Muscle of leg (tissue), 3 donors: ENCODE measurements at regions not wholly inside any gene's neighbourhood (a gene's known extent, or its start where the extent isn't known, plus 50 kb on each side); places are given as distances from the start of the nearest gene placed in this dataset.

Source experiments
- DNase-seq: peaks from one replicate; pipeline ENCODE4 v3.0.0; 2013
- H3K27ac ChIP-seq: one replicate; pipeline ENCODE4 v1.5.1; 2013; ENCODE audit warnings: mild to moderate bottlenecking, low read length, control low read depth
- H3K27me3 ChIP-seq: one replicate; pipeline ENCODE4 v1.6.1; 2013; ENCODE audit warnings: low read length; ENCODE audit not compliant: control insufficient read depth, insufficient read depth
- H3K36me3 ChIP-seq: one replicate; pipeline ENCODE4 v1.6.1; 2013; ENCODE audit warnings: low read length; ENCODE audit not compliant: control insufficient read depth, insufficient read depth
- H3K4me1 ChIP-seq: one replicate; pipeline ENCODE4 v1.6.1; 2013; ENCODE audit warnings: low read length; ENCODE audit not compliant: control insufficient read depth, insufficient read depth
- H3K4me3 ChIP-seq: one replicate; pipeline ENCODE4 v1.5.1; 2013; ENCODE audit warnings: low read length, control low read depth
- H3K9me3 ChIP-seq: replicated peaks from 2 replicates; pipeline ENCODE4 v1.6.1; 2013; ENCODE audit warnings: low read depth, low read length; ENCODE audit not compliant: control insufficient read depth
- WGBS: methylation state at CpG from one replicate; pipeline ENCODE4 v1.1.5; 2013; ENCODE audit warnings: missing lambda C conversion rate; ENCODE audit not compliant: insufficient coverage; 5-methylcytosine and 5-hydroxymethylcytosine counted together

DNA sequence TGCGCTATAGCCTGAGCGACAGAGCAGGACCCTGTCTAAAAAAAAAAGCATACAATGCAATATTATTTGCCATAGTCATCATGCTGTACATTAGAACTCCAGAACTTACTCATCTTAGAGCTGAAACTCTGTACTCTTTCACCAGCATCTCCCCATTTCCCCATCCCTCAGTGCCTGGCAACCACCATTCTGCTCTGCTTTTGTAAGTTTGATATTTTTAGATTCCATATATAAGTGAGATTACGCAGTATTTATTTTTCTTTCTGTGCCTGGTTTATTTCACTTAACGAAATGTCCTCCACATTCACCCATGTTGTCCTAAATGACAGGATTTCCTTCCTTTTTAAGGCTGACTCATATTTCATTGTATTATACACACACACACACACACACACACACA lies 121.8 kb downstream of the BBS10 start:
- DNase-seq = no peak
- H3K36me3 ChIP-seq = no peaks in the 10 kb centered on the region
- no peak overlapping the region for H3K4me3 ChIP-seq
- WGBS = 83% methylated on average over 1 of the region's 4 CpGs
- no peak overlapping the region for H3K27ac ChIP-seq
- H3K9me3 ChIP-seq = no peaks in the 10 kb centered on the region
- no peaks in the 10 kb centered on the region for H3K4me1 ChIP-seq
- H3K27me3 ChIP-seq = no peaks in the 10 kb centered on the region

DNA sequence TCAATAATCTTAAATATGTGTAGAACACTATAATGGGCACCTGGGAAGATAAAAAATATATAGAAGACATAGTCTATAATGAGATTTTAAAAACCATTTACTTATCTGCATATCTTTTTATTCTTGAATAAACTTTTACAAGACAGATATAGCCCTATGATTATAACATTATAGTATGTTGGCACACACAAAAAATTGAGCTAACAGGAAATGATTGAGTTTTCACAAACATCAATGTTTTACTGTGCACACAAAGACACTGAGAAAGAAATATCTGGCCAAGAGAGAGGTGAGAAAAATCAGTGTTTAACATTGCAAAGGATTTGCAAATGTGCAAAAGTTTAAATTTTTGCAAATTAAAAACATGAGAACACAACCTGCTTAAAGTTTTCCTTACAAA lies 124.3 kb downstream of the BBS10 start:
- Histone ChIP-seq H3K9me3 (no peaks in the 10 kb centered on the region), H3K4me3 (no peak overlapping the region), H3K27me3 (no peaks in the 10 kb centered on the region), H3K36me3 (no peaks in the 10 kb centered on the region), H3K27ac (no peak overlapping the region), H3K4me1 (no peaks in the 10 kb centered on the region)
- no peak for DNase-seq

DNA sequence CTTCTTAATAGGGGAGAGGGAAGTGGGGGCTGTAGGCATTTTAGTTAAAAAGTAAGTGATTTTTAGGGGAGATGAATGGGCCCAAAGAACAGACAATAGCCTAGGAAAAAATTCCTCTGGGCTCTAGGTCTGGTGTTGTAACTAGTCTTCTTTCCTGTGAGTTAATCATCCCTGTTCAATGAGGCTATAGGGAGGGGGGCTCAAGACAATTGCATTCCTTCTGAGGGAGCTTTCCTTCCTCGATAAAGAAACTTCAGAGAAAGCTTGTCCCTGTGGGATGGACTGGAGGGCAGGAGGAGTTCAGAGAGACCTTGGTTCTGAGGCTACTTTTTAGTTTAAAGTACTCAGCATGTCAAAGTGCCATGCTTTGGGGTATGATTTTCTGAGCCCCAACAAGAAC lies 127.2 kb downstream of the BBS10 start:
- no peaks in the 10 kb centered on the region for H3K4me1 ChIP-seq
- no peak for DNase-seq
- WGBS = 20% methylated on average over 1 of the region's 1 CpG
- H3K4me3 ChIP-seq = no peak overlapping the region
- no peaks in the 10 kb centered on the region for H3K9me3 ChIP-seq
- H3K27ac ChIP-seq = no peak overlapping the region
- H3K27me3 ChIP-seq = no peaks in the 10 kb centered on the region
- no peaks in the 10 kb centered on the region for H3K36me3 ChIP-seq

DNA sequence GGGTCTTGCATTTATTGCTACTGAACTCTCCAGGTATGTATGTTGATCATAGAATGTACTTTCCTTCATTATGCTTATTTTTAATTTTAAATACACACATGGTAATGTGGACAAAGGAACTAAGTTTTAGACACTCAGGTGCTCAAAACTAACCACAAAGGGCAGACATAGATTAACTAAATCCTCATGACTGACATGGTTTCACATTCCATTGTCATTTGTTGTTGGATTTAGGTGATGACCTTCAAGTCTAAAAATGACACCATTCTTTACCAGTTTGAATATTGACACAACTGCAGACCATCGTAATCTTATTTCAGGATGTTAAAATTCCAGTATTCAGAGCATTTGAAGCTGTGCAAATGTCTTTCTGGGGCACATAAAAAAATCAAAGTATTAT lies 128.4 kb downstream of the BBS10 start:
- no peak overlapping the region for H3K27ac ChIP-seq
- H3K9me3 ChIP-seq = no peaks in the 10 kb centered on the region
- WGBS = no CpG with 5 or more reads among the region's 1 CpG
- no peaks in the 10 kb centered on the region for H3K36me3 ChIP-seq
- H3K4me1 ChIP-seq = no peaks in the 10 kb centered on the region
- DNase-seq = no peak
- H3K4me3 ChIP-seq = no peak overlapping the region
- no peaks in the 10 kb centered on the region for H3K27me3 ChIP-seq

DNA sequence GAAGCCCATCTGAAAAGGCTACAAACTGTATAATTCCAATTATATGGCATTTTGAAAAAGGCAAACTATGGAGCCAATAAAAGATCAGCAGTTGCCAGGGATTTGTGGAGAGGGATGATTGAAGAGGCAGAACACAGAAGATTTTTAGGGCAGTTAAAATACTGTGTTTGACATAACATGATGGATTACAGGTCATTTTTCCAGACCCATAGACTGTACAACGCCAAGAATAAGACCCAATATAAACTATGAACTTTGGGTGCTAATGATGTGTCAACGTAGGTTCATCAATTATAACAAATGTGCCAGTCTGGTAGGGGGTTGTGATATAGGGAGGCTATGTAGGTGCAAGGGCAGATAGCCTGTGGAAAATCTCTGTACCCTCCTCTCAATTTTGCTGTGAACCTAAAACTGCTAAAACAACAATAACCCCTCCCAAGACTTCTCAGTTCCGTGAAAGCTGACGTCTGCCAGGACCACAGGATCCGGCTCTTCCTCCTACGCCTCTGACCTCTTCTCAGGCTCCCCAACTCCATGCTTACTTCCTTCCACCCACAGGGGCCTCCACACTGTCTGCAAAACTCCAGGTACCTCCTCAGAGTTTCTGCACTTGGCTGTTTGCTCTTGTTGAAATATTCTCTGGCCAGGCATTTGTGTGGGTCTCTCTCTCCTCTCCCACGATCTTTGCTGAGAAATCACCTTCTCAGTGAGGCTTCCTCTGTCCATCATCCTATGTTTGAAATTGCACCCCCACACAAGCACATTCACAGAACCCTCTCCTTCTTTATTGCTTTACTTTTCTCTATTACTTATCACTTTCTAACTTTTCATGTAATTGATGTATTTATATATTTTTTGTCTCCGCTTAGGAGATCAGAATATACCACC lies 131.4 kb downstream of the BBS10 start:
- no peak for DNase-seq
- H3K27me3 ChIP-seq = no peaks in the 10 kb centered on the region
- no peak overlapping the region for H3K27ac ChIP-seq
- H3K4me1 ChIP-seq = no peaks in the 10 kb centered on the region
- H3K36me3 ChIP-seq = no peaks in the 10 kb centered on the region
- H3K9me3 ChIP-seq = no peaks in the 10 kb centered on the region
- 35% methylated on average over 4 of the region's 8 CpGs for WGBS
- no peak overlapping the region for H3K4me3 ChIP-seq

DNA sequence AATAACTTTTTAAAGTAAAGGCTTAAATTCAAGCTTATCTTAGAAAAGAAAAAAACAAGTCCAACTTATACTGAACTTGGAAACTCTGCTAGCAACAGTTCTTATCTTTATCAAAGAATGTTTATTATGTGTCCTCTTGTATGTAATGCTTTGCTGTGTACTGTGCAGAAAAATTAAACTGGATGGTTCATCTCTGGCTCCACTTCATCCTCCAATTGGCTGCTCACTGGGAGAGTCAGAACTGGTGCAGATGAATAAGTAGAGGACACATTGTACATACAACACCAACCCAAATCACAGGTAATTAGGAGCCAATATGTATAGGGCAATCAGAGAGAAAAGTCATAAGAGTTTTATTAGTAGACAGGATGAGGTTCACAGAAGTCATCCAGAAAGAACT lies 123.6 kb upstream of the NAP1L1 start:
- no peaks in the 10 kb centered on the region for H3K4me1 ChIP-seq
- no peaks in the 10 kb centered on the region for H3K27me3 ChIP-seq
- H3K4me3 ChIP-seq = no peak overlapping the region
- H3K27ac ChIP-seq = no peak overlapping the region
- no peak for DNase-seq
- no peaks in the 10 kb centered on the region for H3K36me3 ChIP-seq
- no peaks in the 10 kb centered on the region for H3K9me3 ChIP-seq

DNA sequence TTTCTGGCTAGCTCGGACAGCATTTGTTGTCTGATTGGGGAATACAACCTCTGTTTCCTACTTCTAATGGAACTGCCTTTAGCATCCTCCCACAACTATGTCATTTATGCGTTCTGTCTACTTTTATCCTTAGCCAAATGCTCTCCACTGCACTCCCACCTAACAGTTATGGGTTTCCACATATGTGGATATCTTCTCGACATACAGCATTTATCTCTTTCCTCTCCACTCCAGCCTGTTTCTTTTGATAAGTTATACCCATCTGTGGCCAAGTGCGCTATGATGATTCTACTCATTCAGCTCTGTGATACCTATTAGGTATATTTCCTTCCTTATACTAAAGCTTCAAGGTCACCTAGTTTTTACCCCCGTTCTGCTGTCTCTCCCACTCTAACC lies 122.2 kb upstream of the NAP1L1 start:
- H3K36me3 ChIP-seq = no peaks in the 10 kb centered on the region
- WGBS = 76% methylated on average over 3 of the region's 5 CpGs
- no peaks in the 10 kb centered on the region for H3K4me1 ChIP-seq
- no peak overlapping the region for H3K4me3 ChIP-seq
- H3K9me3 ChIP-seq = no peaks in the 10 kb centered on the region
- H3K27me3 ChIP-seq = no peaks in the 10 kb centered on the region
- no peak for DNase-seq
- H3K27ac ChIP-seq = no peak overlapping the region

DNA sequence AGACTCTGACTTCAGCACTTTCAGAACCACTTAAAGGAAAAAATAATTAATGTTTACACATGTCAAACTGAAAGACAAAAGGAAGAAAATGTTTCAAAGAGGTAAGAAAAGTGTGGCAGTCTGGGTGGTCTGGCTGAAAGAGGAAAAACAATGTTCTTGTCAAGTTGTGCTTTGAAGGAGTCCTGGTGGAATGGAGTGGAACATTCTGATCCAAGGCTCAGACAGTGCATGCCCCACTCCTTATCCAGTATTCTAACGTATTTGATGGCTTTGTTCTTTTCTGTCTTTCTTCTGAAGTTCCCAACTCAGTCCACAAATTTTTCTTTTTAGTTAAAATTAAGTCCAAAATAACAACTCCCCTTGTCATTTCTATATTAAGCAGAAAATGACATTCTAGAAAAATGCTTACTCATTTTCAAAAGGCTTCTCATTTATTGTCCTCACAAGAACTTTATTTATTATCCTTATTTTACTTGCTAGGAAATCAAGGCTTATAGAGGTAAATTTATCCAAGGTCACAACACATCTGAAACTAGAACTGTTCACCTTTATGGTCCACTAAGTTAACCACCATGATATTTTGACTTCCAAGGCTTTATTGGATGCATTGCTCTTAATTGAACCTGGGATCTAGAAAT lies 121.7 kb upstream of the NAP1L1 start:
- H3K27ac ChIP-seq = no peak overlapping the region
- no peak overlapping the region for H3K4me3 ChIP-seq
- no peaks in the 10 kb centered on the region for H3K4me1 ChIP-seq
- no CpG with 5 or more reads among the region's 1 CpG for WGBS
- no peaks in the 10 kb centered on the region for H3K27me3 ChIP-seq
- no peak for DNase-seq
- no peaks in the 10 kb centered on the region for H3K36me3 ChIP-seq
- H3K9me3 ChIP-seq = no peaks in the 10 kb centered on the region

DNA sequence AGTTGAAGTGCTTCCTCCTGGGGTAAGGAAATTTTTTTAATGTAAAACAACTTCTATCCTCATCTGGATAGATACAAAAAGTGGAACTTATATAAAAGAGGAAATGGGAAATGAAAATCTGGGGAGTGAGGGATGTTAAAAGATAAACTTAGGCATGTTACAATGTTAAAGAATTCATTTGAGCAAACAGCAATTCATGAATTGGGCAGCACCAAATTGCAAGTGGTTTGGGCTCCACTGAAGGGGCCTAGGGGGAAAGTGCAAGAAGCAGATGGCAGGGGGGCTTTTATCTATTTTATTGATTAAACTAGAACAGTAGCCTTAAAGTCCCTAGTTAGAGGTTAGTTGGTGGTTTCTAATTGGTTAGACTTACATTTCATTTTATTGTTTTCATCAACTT lies 118.1 kb upstream of the NAP1L1 start:
- H3K27me3 ChIP-seq = no peaks in the 10 kb centered on the region
- H3K27ac ChIP-seq = no peak overlapping the region
- H3K4me1 ChIP-seq = no peaks in the 10 kb centered on the region
- H3K4me3 ChIP-seq = no peak overlapping the region
- DNase-seq = no peak
- H3K36me3 ChIP-seq = no peaks in the 10 kb centered on the region
- peaks cover 13% of the 10 kb centered on the region for H3K9me3 ChIP-seq

DNA sequence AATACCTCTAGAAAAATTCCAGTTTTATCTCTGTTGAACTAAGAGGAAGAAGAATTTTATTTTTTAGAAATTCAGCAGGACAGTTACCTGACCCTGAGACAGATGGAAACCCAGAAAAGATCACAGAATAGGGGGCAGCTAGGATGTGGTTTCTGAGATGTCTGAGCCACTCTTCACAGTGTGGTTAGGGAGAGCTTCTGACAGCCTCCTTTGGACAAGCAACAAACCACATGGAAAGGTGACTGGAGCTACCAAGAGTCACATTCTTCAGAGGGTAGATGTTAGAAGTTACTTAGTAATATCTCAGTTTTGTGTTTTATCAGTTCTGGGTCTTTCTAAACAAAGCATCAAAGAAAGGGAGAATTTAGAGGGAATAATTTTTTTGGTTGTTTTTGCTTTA lies 117.3 kb upstream of the NAP1L1 start:
- no peaks in the 10 kb centered on the region for H3K36me3 ChIP-seq
- peaks cover 13% of the 10 kb centered on the region for H3K9me3 ChIP-seq
- H3K4me3 ChIP-seq = no peak overlapping the region
- H3K4me1 ChIP-seq = no peaks in the 10 kb centered on the region
- no peaks in the 10 kb centered on the region for H3K27me3 ChIP-seq
- no peak for DNase-seq
- H3K27ac ChIP-seq = no peak overlapping the region

DNA sequence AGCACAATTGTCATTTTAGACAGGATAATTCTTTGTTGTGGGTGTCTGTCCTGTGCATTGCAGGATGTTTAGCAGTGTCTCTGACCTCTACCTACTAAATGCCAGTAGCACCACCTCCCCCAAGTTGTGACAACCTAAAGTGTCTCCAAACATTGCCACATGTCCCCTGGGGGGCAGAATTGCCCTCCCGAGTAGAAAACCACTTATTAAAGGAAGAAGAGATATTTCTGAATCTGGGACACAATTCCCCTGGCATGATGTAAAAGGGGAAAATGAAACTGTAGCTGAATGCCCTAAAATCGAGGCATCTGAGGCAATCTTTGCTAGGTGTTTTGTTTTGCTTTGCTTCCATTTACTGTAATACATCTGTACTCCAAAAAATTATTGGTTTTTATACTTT lies 116.8 kb upstream of the NAP1L1 start:
- peaks cover 13% of the 10 kb centered on the region for H3K9me3 ChIP-seq
- no CpG with 5 or more reads among the region's 2 CpGs for WGBS

More for the DNA sequence above, 116.8 kb upstream of the NAP1L1 start:
- Histone ChIP-seq H3K4me3 (no peak overlapping the region), H3K27me3 (no peaks in the 10 kb centered on the region), H3K4me1 (no peaks in the 10 kb centered on the region), H3K36me3 (no peaks in the 10 kb centered on the region), H3K27ac (no peak overlapping the region)
- no peak for DNase-seq
